SU-DHL-6 (cell line): ENCODE measurements at regions not wholly inside any gene's neighbourhood (a gene's known extent, or its start where the extent isn't known, plus 50 kb on each side); places are given as distances from the start of the nearest gene placed in this dataset.

Source experiments
- CTCF ChIP-seq: fragments of 200-600 bp; sonication (generic); IDR thresholded peaks from one replicate; pipeline ENCODE4 v1.5.1; 2017; ENCODE audit warnings: antibody characterized with exemption, mild to moderate bottlenecking, low read length, moderate library complexity; ENCODE audit not compliant: insufficient read depth, poor library complexity, severe bottlenecking
- EZH2phosphoT487 ChIP-seq: fragments of 200-600 bp; sonication (generic), shearing (Covaris generic); conservative IDR thresholded peaks from 2 replicates; pipeline ENCODE4 v1.6.1; 2018; ENCODE audit warnings: mild to moderate bottlenecking, antibody characterized with exemption, low read length, moderate library complexity, mixed read lengths

DNA sequence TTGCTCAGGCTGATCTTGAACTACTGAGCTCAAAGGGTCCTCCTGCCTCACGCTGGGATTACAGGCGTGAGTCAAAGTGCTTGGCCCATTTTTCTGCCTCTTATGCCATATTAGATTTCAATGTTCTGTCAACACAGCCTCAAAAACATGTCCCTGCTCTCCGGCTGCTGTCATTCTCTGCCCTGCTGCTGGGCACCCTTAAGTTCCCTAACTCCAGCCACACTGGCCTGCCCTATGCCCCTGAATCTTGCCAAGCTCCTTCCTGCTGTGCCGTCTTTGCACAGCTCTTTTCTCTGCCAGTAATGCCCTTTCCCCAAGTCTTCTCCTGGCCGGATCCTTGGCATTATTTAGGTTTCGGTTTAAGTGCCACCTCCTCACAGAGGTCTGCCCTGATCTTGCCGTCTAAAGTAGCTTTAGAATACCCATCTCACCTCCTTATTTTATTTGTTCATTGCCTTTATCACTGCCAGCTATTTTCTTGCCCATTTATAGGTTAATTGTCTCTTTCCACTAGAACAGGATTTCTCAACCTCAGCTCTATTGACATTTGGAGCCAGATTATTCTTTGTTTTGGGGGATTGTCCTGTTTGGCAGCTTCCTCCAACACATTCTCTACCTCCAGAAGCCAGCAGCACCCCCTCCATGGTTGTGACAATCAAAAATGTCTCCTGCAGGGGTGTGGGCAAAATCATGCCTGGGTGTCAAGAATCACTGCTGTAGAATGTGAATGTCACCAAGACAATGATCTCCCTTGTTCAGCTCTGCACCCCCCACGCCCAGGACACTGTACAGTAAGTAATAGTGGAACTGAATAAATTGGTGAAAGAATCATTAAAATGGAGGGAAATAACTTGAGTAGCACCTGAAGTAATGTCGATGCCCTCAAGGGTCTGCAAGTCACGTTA lies 168.2 kb downstream of the CYLD start:
- TF ChIP-seq CTCF (no peak), EZH2phosphoT487 (no peak)
